MM.1S (cell line): ENCODE measurements at regions not wholly inside any gene's neighbourhood (a gene's known extent, or its start where the extent isn't known, plus 50 kb on each side); places are given as distances from the start of the nearest gene placed in this dataset.

Experiments
- DNase-seq: peaks from one replicate; pipeline ENCODE4 v3.0.0-alpha.2; 2015
- H2AFZ ChIP-seq: fragments of 300-600 bp; sonication (generic); 2 replicates; pipeline ENCODE4 v1.6.0; 2016; ENCODE audit warnings: antibody characterized with exemption, low read length
- H3F3A ChIP-seq: fragments of 300-600 bp; sonication (generic); 2 replicates; pipeline ENCODE4 v1.6.1; 2016; ENCODE audit warnings: mild to moderate bottlenecking, antibody characterized with exemption, low read length, moderate library complexity, mixed read lengths; ENCODE audit not compliant: insufficient read depth
- H3K27ac ChIP-seq: fragments of 300-600 bp; sonication (generic); 2 replicates; pipeline ENCODE4 v1.5.1; 2016; ENCODE audit warnings: mild to moderate bottlenecking, low read length
- H3K27me3 ChIP-seq: fragments of 300-600 bp; sonication (generic); replicated peaks from 2 replicates; pipeline ENCODE4 v1.6.0; 2016; ENCODE audit warnings: low read length; ENCODE audit not compliant: insufficient read depth
- H3K36me3 ChIP-seq: fragments of 300-600 bp; sonication (generic); replicated peaks from 2 replicates; pipeline ENCODE4 v1.6.1; 2016; ENCODE audit warnings: mild to moderate bottlenecking, low read length, mixed read lengths; ENCODE audit not compliant: insufficient read depth
- H3K4me1 ChIP-seq: fragments of 300-600 bp; sonication (generic); 2 replicates; pipeline ENCODE4 v1.6.1; 2016; ENCODE audit warnings: low read length, mixed read lengths
- H3K4me2 ChIP-seq: fragments of 300-600 bp; sonication (generic); 2 replicates; pipeline ENCODE4 v1.6.0; 2016; ENCODE audit warnings: low read depth, low read length
- H3K4me3 ChIP-seq: fragments of 300-600 bp; sonication (generic); 2 replicates; pipeline ENCODE4 v1.5.1; 2016; ENCODE audit warnings: low read length, mixed read lengths
- H3K79me2 ChIP-seq: fragments of 300-600 bp; sonication (generic); 2 replicates; pipeline ENCODE4 v1.6.1; 2016; ENCODE audit warnings: mixed run types, low read length, mixed read lengths
- H3K9ac ChIP-seq: fragments of 300-600 bp; sonication (generic); 2 replicates; pipeline ENCODE4 v1.6.1; 2016; ENCODE audit warnings: low read length, mixed read lengths
- H3K9me2 ChIP-seq: fragments of 300-600 bp; sonication (generic); replicated peaks from 2 replicates; pipeline ENCODE4 v1.6.1; 2016; ENCODE audit warnings: mild to moderate bottlenecking, low read length, mixed read lengths; ENCODE audit not compliant: insufficient read depth
- H3K9me3 ChIP-seq: fragments of 300-600 bp; sonication (generic); replicated peaks from 2 replicates; pipeline ENCODE4 v1.6.1; 2016; ENCODE audit warnings: mild to moderate bottlenecking, low read length, mixed read lengths; ENCODE audit not compliant: insufficient read depth
- H4K20me1 ChIP-seq: fragments of 300-600 bp; sonication (generic); 2 replicates; pipeline ENCODE4 v1.6.1; 2016; ENCODE audit warnings: mild to moderate bottlenecking, low read length, moderate library complexity, mixed read lengths; ENCODE audit not compliant: insufficient read depth
- EZH2 ChIP-seq: fragments of 300-600 bp; sonication (generic); optimal IDR thresholded peaks from 2 replicates; pipeline ENCODE3; 2017; ENCODE audit warnings: low read depth, mild to moderate bottlenecking, antibody characterized with exemption, low read length, mixed read lengths
- EZH2phosphoT487 ChIP-seq: fragments of 300-600 bp; sonication (generic); IDR thresholded peaks from 2 replicates; pipeline ENCODE4 v1.6.1; 2018; ENCODE audit warnings: antibody characterized with exemption, low read length
- TF ChIP-seq, protein P1 (sequence below): fragments of 300-600 bp; sonication (generic); IDR thresholded peaks from 2 replicates; pipeline ENCODE4 v1.5.1; 2016; ENCODE audit warnings: antibody characterized with exemption, low read length, mixed read lengths

DNA sequence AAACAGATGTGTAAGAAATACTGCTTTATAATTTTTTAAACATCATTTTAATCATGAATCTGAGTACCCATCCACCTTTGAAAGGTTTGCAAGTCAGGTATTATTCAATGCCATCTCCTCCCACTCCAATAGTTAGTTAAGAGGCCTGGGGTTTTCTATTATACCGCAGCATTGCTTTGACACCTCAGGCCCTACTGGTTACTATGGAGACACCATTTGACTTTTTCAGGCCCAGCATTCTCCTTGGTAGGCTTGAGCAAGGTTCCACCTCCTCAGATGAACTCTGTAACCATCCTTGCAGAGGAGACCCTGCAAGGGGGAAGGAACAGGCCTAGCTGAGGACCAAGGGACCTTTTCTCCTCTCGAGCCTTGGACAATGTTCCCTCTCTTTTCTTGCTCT, 326.9 kb upstream of the NPSR1 start:
- Histone ChIP-seq H3K79me2 (no peaks in the 10 kb centered on the region), H2AFZ (no peak overlapping the region), H3K36me3 (no peaks in the 10 kb centered on the region), H3K27me3 (no peaks in the 10 kb centered on the region), H3F3A (no peaks in the 10 kb centered on the region), H3K9ac (no peak overlapping the region), H4K20me1 (no peaks in the 10 kb centered on the region), H3K9me3 (no peaks in the 10 kb centered on the region), H3K4me1 (no peaks in the 10 kb centered on the region), H3K4me2 (no peak overlapping the region), H3K27ac (no peak overlapping the region), H3K9me2 (no peaks in the 10 kb centered on the region), H3K4me3 (no peak overlapping the region)
- DNase-seq: no peak
- no peak for TF ChIP-seq EZH2phosphoT487
- TF ChIP-seq EZH2: no peak
- TF ChIP-seq, protein P1, sequence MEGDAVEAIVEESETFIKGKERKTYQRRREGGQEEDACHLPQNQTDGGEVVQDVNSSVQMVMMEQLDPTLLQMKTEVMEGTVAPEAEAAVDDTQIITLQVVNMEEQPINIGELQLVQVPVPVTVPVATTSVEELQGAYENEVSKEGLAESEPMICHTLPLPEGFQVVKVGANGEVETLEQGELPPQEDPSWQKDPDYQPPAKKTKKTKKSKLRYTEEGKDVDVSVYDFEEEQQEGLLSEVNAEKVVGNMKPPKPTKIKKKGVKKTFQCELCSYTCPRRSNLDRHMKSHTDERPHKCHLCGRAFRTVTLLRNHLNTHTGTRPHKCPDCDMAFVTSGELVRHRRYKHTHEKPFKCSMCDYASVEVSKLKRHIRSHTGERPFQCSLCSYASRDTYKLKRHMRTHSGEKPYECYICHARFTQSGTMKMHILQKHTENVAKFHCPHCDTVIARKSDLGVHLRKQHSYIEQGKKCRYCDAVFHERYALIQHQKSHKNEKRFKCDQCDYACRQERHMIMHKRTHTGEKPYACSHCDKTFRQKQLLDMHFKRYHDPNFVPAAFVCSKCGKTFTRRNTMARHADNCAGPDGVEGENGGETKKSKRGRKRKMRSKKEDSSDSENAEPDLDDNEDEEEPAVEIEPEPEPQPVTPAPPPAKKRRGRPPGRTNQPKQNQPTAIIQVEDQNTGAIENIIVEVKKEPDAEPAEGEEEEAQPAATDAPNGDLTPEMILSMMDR: no peak

DNA sequence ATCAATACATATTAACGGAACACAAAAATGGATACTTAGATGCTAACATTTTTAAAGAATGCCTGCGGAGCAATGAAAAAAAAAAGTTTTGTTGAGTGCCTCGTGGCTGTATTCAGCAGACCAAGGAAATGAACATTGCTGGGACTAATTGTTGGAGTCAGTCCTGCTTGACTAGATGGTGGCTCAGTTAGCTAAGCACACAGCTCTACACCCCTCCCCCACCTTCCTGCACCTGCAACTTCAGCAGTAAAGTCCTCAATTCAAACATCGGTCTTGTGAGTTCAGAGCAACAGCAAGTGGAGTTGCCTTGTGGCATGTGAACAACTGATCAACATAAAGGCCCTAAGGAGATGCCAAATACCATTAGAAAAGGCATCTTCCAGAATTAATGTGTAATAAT, 326.0 kb upstream of the NPSR1 start:
- H3F3A ChIP-seq: no peaks in the 10 kb centered on the region
- no peaks in the 10 kb centered on the region for H4K20me1 ChIP-seq
- no peak for DNase-seq
- H3K4me2 ChIP-seq: no peak overlapping the region
- no peaks in the 10 kb centered on the region for H3K9me2 ChIP-seq
- no peak overlapping the region for H3K27ac ChIP-seq
- H3K4me1 ChIP-seq: no peaks in the 10 kb centered on the region
- H3K4me3 ChIP-seq: no peak overlapping the region
- H3K79me2 ChIP-seq: no peaks in the 10 kb centered on the region
- TF ChIP-seq EZH2 (no peak), EZH2phosphoT487 (no peak)
- TF ChIP-seq, protein P1: no peak
- no peaks in the 10 kb centered on the region for H3K36me3 ChIP-seq
- H3K9ac ChIP-seq: no peak overlapping the region
- H2AFZ ChIP-seq: no peak overlapping the region
- no peaks in the 10 kb centered on the region for H3K9me3 ChIP-seq
- no peaks in the 10 kb centered on the region for H3K27me3 ChIP-seq

DNA sequence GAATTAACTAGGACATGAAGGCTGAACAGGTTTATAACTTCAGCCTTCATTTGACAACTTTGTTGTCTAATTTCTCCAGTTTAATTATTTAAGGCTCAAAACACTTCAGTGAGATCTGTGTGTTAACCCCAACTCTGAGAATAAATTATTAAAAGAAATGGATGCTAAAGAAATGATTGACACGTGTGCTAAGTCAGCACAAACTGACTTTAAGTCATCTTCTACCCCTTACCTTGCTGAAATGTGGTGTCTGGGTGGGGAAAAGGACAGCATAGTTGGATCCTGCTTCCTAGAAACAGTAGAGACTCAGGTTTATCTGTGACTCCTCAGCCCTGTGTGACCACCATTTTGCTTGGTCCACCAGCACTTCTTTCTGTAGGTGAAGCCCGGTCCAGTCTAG, 324.8 kb upstream of the NPSR1 start:
- H3K9ac ChIP-seq: no peak overlapping the region
- no peak overlapping the region for H3K27ac ChIP-seq
- no peaks in the 10 kb centered on the region for H3K9me3 ChIP-seq
- no peak overlapping the region for H3K4me3 ChIP-seq
- no peak for TF ChIP-seq EZH2phosphoT487
- TF ChIP-seq EZH2: no peak
- TF ChIP-seq, protein P1: no peak
- no peaks in the 10 kb centered on the region for H3F3A ChIP-seq
- H3K9me2 ChIP-seq: no peaks in the 10 kb centered on the region
- no peaks in the 10 kb centered on the region for H3K4me1 ChIP-seq
- H3K27me3 ChIP-seq: no peaks in the 10 kb centered on the region
- H2AFZ ChIP-seq: no peak overlapping the region
- no peaks in the 10 kb centered on the region for H3K79me2 ChIP-seq
- no peaks in the 10 kb centered on the region for H4K20me1 ChIP-seq
- H3K4me2 ChIP-seq: no peak overlapping the region
- no peaks in the 10 kb centered on the region for H3K36me3 ChIP-seq
- no peak for DNase-seq
